ENCODE measurements at regions not wholly inside any gene's neighbourhood (a gene's known extent, or its start where the extent isn't known, plus 50 kb on each side); places are given as distances from the start of the nearest gene placed in this dataset.

GRCh38 chr1:209248649-209249279 is 334.8 kb upstream of the CAMK1G start:
- peak; percentile 81 for DNase-seq

DNA sequence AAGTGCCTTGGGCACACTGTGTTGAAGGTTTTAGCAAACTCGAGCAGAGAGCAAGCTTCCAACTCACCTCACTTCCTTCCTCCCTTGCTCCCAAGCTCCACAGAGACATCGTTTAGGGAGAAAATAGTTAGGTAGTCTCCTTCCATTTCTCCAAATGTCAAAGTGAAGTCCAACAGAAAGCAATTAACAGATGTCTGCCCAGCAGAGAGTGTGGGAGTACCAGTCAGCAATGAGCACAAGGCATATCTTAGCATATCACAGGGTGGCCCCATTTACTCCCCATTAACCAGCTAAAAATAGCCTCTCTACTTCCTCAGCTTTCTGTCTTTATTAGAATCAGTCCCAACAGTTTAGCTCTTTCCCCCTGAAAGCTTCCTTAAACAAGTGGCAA is 334.2 kb upstream of the CAMK1G start:
- no peak for DNase-seq

DNA sequence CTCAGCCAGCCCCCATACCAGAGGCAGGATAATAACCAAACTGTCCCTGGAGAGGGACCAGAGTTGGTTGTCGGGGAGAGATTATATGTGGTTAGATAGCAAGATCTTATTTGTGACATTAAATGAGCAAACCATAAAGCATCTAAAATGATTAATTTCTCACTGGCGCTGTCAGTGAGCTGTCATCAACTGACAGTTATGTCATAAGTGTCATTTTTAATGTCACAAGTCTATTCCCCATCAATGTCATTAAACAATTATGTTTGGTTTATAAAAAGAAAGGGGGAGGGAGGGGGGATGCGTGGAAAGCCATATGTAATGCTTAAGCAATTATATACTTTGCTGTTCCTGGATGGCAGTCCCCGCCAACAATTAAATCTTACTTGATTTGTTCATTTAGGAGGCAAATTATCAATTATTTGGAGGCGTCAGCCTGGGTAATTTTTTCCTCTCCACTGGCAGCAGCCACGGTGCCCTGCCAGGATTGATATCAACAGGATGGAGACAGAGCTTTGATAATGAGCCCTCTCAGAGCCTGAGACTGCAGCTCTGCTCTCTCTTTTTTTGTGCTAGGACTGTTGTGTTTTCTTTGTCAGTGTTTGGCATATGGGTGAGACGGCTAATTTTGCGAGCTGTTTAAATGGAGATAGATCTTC is 333.6 kb upstream of the CAMK1G start:
- DNase-seq, result peak; percentile 25

GRCh38 chr1:209250861-209251636 is 332.5 kb upstream of the CAMK1G start:
- DNase-seq, result peak; percentile 22

GRCh38 chr1:209256766-209257350 is 326.7 kb upstream of the CAMK1G start:
- no peak for DNase-seq

DNA sequence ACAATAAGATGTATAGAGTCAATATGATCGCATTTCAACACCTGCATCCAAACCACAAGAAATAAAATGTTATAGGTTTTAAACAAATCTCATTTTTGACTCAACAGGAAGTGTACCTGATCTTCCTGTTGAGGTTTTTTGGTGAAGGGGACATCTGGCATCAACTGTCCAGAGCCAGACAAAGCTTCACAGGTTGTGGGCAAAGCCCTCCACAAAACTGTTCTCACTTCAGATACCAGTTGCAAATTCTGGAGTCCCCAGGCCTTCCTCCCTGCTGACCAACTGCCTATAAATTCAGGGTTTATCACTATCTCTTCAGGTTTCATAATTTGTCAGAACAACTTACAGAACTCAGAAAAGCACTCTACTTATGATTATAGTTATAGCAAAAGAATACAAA is 326.1 kb upstream of the CAMK1G start:
- DNase-seq, result no peak

- no peak for DNase-seq
Observed at GRCh38 chr1:209260136-209260535, 323.4 kb upstream of the CAMK1G start.

DNA sequence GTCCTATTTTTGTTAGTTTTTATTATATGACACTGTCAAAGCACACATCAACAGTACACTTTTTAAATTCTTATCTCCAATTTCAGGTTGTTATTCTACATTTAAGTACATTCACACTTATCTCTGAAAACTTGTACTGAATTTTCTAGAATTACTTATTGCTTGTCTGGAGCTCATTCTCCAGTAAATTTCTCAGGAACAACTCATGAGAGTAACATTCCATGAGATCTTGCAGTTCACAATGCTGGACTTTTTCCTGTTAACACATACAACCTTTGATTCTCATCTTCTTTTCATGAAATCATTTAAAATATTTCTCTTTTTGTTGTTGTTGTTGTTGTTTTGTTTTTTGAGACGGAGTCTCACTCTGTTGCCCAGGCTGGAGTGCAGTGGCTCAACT is 320.9 kb upstream of the CAMK1G start:
- DNase-seq, result no peak

DNA sequence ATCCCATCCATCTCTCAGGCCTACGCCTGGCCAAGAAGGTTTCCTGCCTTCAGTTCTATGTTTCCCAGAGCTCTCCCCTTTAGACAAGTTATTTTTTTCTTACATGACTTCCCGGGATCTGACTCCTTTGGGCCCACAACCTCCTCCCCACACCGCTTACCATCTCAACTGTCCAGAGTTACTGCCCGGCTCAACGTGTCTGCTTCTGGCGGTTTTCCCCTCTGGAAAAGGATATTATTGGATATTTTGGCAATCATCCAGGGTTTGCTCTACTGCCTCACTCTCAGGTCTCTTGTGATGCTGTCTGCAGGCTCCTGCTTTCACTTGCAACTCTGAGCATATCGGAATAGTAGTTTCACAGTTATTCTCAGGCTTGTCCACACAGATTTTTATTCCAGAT is 318.2 kb upstream of the CAMK1G start:
- peak; percentile 10 for DNase-seq

DNA sequence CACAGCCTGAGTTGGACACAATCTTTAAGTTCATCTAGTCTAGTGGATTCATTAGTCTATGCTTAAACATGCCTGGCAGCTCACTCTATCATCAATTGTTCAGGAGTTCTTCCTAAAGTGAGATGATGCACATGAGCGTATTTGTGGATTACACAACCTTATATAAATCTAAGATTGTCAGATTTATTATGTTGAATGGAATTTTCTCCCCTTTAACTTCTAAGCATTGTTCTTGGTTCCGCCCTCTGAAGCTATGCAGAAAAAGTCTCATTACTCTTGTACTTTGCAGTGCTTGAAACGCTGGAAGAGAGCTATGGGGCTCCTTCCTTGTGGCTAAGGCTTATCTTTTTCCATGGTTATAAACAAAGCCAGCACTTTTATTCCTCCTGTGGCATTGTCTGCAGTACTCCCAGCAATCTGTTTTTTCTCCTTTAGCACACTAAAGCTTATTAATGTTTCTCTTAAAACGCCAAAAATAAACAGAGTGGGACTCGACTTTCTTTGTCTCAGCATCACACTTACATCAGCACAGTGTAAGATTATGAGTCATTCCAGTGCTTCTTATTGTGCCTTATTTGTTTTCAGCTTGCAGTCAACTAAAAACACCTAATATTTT is 316.8 kb upstream of the CAMK1G start:
- no peak for DNase-seq

GRCh38 chr1:209267968-209268367 is 315.5 kb upstream of the CAMK1G start:
- DNase-seq, result no peak

- no peak for DNase-seq
Observed at GRCh38 chr1:209268479-209268878, 315.0 kb upstream of the CAMK1G start.

GRCh38 chr1:209276321-209276720 is 307.2 kb upstream of the CAMK1G start:
- DNase-seq, result no peak

GRCh38 chr1:209277662-209278061 is 305.9 kb upstream of the CAMK1G start:
- DNase-seq, result no peak

DNA sequence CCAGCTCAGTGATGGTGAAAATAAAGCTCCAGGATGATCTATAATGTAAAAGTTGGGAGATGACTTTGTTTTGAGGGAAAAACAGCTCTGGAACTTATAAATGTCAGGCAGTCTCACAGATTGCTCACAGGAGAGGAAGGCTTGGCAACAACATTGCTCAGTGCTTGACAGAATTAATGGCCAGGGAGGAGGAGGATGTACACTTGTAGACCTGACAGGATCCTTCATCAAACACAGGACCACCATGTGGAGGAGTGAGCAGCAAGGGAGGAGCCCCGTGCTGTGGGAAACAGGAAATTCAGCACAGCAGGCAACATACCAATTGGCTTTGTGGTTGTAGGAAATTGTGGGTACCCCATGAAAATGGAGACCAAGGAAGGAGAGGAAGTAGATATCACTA is 291.8 kb upstream of the CAMK1G start:
- no peak for DNase-seq

GRCh38 chr1:209302779-209303568 is 280.5 kb upstream of the CAMK1G start:
- DNase-seq, result no peak

- DNase-seq, result no peak
Observed at GRCh38 chr1:209304166-209304565, 279.3 kb upstream of the CAMK1G start.

GRCh38 chr1:209305221-209305954 is 278.1 kb upstream of the CAMK1G start:
- DNase-seq, result no peak

DNA sequence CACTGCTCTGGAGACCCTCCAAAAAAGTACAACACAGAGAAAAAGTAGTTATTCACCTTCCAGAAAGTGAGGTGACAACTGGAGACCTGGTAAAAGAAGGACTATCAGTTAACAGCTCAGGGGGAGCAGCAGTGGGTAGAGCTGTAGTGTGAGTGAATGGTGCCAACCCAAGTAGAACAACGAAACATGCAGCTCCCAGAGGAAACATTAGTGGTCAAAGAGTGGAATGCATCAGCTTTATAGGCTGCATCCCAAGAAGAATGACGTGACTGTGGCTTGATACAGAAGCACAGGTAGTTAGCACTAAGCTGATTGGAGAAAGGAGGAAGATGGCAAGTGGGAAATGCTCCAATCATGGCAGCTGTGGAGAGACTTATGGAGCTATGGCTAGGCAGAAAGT is 275.7 kb upstream of the CAMK1G start:
- no peak for DNase-seq

DNA sequence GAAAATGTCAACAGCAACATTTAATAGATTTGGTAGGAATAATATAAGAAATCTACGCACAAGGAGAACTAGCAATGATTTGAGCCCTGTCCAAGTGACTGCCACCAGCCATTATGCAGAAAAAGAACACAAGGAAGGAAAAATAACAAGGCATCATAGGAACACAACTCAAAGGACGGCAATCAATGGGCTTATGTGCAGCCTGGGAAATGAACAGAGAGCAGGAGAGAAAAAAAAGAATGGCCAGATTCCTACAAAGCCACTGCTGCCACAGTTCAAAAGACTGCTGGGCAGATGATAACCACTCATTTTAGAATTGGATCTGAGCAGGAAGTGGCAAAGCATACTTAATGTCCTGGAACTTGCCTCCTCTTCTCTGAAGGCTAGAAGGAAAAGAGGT is 274.3 kb upstream of the CAMK1G start:
- no peak for DNase-seq

DNA sequence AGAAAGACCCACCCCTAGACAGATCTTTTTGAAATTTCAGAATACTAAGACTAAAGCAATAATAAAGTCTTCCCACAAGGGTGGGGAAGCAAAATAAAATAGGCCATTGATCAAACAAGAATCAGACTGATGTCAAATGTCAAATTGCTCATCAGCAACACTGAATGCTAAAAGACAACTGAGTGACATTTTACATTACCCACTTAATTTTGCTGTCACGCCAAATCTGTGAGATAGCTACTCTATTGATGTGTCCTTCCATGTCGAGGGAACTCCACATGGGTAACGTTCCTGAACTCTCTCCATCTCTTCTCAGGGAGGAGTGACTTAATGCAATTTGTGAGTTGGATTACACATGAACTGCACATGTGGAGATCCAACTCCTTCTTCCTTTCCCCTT is 271.7 kb upstream of the CAMK1G start:
- DNase-seq, result no peak

- DNase-seq, result no peak
Observed at GRCh38 chr1:209316929-209317328, 266.6 kb upstream of the CAMK1G start.
